SU-DHL-6 (cell line): ENCODE measurements at regions not wholly inside any gene's neighbourhood (a gene's known extent, or its start where the extent isn't known, plus 50 kb on each side); places are given as distances from the start of the nearest gene placed in this dataset.

ENCODE experiments used
- CTCF ChIP-seq: fragments of 200-600 bp; sonication (generic); IDR thresholded peaks from one replicate; pipeline ENCODE4 v1.5.1; 2017; ENCODE audit warnings: antibody characterized with exemption, mild to moderate bottlenecking, low read length, moderate library complexity; ENCODE audit not compliant: insufficient read depth, poor library complexity, severe bottlenecking
- EZH2phosphoT487 ChIP-seq: fragments of 200-600 bp; sonication (generic), shearing (Covaris generic); conservative IDR thresholded peaks from 2 replicates; pipeline ENCODE4 v1.6.1; 2018; ENCODE audit warnings: mild to moderate bottlenecking, antibody characterized with exemption, low read length, moderate library complexity, mixed read lengths

- TF ChIP-seq CTCF = no peak
- no peak for TF ChIP-seq EZH2phosphoT487
Observed at GRCh38 chr4:17220816-17221215, 291.1 kb downstream of the QDPR start.
